OCI-LY1 (cell line): ENCODE measurements at regions not wholly inside any gene's neighbourhood (a gene's known extent, or its start where the extent isn't known, plus 50 kb on each side); places are given as distances from the start of the nearest gene placed in this dataset.

Source experiments
- EZH2 ChIP-seq: fragments of 200-600 bp; sonication (generic), shearing (Covaris generic); IDR thresholded peaks from 2 replicates; pipeline ENCODE4 v1.8.0; 2017; ENCODE audit warnings: borderline replicate concordance, mixed run types, mild to moderate bottlenecking, antibody characterized with exemption, low read length, moderate library complexity, mixed read lengths
- TF ChIP-seq, protein P1 (sequence below): fragments of 200-600 bp; sonication (generic), shearing (Covaris generic); IDR thresholded peaks from 2 replicates; pipeline ENCODE4 v1.5.1; 2017; ENCODE audit warnings: mild to moderate bottlenecking, antibody characterized with exemption, low read length, moderate library complexity, mixed read lengths

DNA sequence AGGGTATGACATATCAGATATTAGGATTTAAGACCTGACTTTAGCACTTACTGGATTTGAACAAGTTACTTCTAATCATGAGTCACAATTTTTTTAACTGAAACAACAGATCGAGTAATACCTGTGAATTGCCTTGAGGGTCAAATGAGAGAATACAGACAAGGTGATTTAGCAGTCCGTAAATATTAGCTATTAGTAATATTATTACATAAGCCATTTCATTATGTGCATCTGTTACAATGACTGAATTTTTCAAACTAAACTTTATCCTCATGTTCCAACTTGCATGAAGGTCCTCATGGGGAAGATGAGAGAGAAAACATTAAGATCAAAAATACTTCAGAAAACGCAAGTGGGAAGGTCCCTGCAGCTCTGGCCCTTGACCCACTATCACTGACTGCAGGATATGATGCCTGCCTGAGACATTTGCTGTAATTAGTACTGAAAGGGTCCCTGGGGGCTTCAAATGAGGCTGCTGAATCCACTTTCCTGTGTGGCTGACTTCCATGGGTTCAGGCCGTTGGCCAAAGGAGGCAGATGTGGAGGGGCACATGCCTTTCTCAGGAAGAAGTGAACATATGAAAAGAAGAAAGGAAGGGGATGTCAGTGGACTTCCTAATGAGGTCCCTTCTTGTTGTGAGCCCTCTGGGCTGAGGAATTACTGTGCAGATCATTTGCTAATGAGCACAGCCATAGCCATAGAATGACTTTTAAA lies 441.7 kb downstream of the CDH11 start:
- TF ChIP-seq, protein P1, sequence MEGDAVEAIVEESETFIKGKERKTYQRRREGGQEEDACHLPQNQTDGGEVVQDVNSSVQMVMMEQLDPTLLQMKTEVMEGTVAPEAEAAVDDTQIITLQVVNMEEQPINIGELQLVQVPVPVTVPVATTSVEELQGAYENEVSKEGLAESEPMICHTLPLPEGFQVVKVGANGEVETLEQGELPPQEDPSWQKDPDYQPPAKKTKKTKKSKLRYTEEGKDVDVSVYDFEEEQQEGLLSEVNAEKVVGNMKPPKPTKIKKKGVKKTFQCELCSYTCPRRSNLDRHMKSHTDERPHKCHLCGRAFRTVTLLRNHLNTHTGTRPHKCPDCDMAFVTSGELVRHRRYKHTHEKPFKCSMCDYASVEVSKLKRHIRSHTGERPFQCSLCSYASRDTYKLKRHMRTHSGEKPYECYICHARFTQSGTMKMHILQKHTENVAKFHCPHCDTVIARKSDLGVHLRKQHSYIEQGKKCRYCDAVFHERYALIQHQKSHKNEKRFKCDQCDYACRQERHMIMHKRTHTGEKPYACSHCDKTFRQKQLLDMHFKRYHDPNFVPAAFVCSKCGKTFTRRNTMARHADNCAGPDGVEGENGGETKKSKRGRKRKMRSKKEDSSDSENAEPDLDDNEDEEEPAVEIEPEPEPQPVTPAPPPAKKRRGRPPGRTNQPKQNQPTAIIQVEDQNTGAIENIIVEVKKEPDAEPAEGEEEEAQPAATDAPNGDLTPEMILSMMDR, result no peak
- no peak for TF ChIP-seq EZH2
